Vagina (tissue), 2 donors: ENCODE measurements at regions not wholly inside any gene's neighbourhood (a gene's known extent, or its start where the extent isn't known, plus 50 kb on each side); places are given as distances from the start of the nearest gene placed in this dataset.

Source experiments
- POLR2A ChIP-seq, 2 donors: fragments of 450-650 bp; IDR thresholded peaks; one replicate each; pipeline ENCODE4 v1.6.1; 2017; ENCODE audit warnings: antibody characterized with exemption in 2 of 2, mild to moderate bottlenecking in 2 of 2, moderate library complexity in 2 of 2
- POLR2AphosphoS5 ChIP-seq, 2 donors: sonication (generic); formaldehyde crosslinking; IDR thresholded peaks; one replicate each; pipeline ENCODE4 v1.9.0; 2017; ENCODE audit warnings: antibody characterized with exemption in 2 of 2, mild to moderate bottlenecking in 2 of 2, low read depth in 1 of 2; ENCODE audit not compliant: insufficient read depth in 1 of 2
- TF ChIP-seq, protein P1 (sequence below), 3 experiments: fragments of 450-650 bp in 2 of 3; fragments of 200-600 bp in 1 of 3; sonication (generic) in 1 of 3; IDR thresholded peaks; one replicate each; pipeline ENCODE4 v1.5.1; 2017 to 2019; ENCODE audit warnings: antibody characterized with exemption in 3 of 3, mild to moderate bottlenecking in 2 of 3, moderate library complexity in 2 of 3

DNA sequence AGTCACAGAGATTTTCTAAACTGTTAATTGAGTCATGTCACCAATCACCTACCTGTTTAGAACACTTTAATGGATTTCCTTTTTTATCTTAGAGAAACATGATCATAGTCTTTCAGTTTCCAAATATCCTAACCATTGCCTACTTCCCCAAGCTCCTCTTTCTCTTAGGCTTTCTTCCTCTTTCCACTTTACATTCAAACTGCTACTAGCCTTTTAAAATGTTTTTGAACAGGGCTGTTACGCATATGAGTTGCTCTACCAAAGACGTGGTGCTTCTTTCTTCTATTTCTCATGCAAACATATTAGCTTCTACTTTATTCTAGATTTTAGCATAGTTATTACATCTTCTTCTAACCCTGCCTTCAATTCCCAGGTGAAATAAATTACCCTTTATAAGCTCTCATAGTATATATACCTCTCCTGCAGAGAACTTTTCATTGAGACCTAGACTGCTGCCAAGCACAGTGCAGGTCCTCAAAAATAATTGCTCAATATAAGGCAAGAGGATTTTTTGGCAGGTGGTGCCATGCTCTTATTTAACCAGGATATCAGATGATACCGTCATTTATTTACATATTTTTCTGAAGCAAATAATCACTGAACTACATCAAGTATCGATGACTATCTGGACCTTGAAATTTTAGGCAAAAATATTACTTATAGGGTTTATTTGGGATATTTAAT is 937.1 kb downstream of the TSN start:
- TF ChIP-seq, protein P1, sequence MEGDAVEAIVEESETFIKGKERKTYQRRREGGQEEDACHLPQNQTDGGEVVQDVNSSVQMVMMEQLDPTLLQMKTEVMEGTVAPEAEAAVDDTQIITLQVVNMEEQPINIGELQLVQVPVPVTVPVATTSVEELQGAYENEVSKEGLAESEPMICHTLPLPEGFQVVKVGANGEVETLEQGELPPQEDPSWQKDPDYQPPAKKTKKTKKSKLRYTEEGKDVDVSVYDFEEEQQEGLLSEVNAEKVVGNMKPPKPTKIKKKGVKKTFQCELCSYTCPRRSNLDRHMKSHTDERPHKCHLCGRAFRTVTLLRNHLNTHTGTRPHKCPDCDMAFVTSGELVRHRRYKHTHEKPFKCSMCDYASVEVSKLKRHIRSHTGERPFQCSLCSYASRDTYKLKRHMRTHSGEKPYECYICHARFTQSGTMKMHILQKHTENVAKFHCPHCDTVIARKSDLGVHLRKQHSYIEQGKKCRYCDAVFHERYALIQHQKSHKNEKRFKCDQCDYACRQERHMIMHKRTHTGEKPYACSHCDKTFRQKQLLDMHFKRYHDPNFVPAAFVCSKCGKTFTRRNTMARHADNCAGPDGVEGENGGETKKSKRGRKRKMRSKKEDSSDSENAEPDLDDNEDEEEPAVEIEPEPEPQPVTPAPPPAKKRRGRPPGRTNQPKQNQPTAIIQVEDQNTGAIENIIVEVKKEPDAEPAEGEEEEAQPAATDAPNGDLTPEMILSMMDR (IDR thresholded peaks at IDR 0.05): no peak
- no peak for TF ChIP-seq POLR2A (IDR thresholded peaks at IDR 0.05)
- TF ChIP-seq POLR2AphosphoS5 (IDR thresholded peaks at IDR 0.05; ENCODE audit: insufficient read depth in 1 of 2, low read depth in 1 of 2): no peak
